Mesenchymal stem cell (in vitro differentiated cells and primary cell): ENCODE measurements at regions not wholly inside any gene's neighbourhood (a gene's known extent, or its start where the extent isn't known, plus 50 kb on each side); places are given as distances from the start of the nearest gene placed in this dataset.

Experiments used
- DNase-seq: peaks from one replicate; pipeline ENCODE4 v3.0.0-alpha.2; 2013
- H2AFZ ChIP-seq: one replicate; pipeline ENCODE4 v1.6.1; 2013; ENCODE audit warnings: low read depth, mild to moderate bottlenecking, control low read depth, inconsistent platforms, low read length, moderate library complexity
- H2AK5ac ChIP-seq: 2 replicates; pipeline ENCODE4 v1.6.1; 2013; ENCODE audit warnings: low read length, moderate library complexity, mild to moderate bottlenecking, inconsistent platforms; ENCODE audit not compliant: severe bottlenecking
- H2BK120ac ChIP-seq: one replicate; pipeline ENCODE4 v1.6.1; 2013; ENCODE audit warnings: low read depth, mild to moderate bottlenecking, inconsistent platforms, low read length, moderate library complexity
- H2BK12ac ChIP-seq, 2 experiments: one replicate each; pipeline ENCODE4 v1.6.1; 2013; ENCODE audit warnings: inconsistent platforms in 2 of 2, low read length in 2 of 2, mild to moderate bottlenecking in 2 of 2, moderate library complexity in 2 of 2, control low read depth in 1 of 2
- H2BK15ac ChIP-seq: one replicate; pipeline ENCODE4 v1.6.1; 2013; ENCODE audit warnings: mild to moderate bottlenecking, low read depth, inconsistent platforms; ENCODE audit not compliant: poor library complexity, severe bottlenecking
- H2BK5ac ChIP-seq: 2 replicates; pipeline ENCODE4 v1.6.1; 2013; ENCODE audit warnings: low read depth, mild to moderate bottlenecking, low read length, control low read depth, inconsistent platforms; ENCODE audit not compliant: poor library complexity, severe bottlenecking
- H3K14ac ChIP-seq, 2 experiments: one replicate each; pipeline ENCODE4 v1.6.1; 2013; ENCODE audit warnings: inconsistent platforms in 2 of 2, low read length in 2 of 2, control low read depth in 1 of 2, mild to moderate bottlenecking in 1 of 2, moderate library complexity in 1 of 2
- H3K18ac ChIP-seq, 2 experiments: one replicate each; pipeline ENCODE4 v1.6.1; 2013; ENCODE audit warnings: inconsistent platforms in 2 of 2, low read length in 2 of 2, control low read depth in 1 of 2, low read depth in 1 of 2, mild to moderate bottlenecking in 1 of 2
- H3K23ac ChIP-seq, 2 experiments: one replicate each; pipeline ENCODE4 v1.6.1; 2013; ENCODE audit warnings: inconsistent platforms in 2 of 2, low read length in 2 of 2, mild to moderate bottlenecking in 2 of 2, moderate library complexity in 2 of 2, control low read depth in 1 of 2
- H3K27ac ChIP-seq: 2 replicates; pipeline ENCODE4 v1.5.1; 2013; ENCODE audit warnings: mild to moderate bottlenecking, moderate library complexity, low read length, control low read depth, inconsistent platforms; ENCODE audit not compliant: poor library complexity, severe bottlenecking
- H3K27me3 ChIP-seq, 2 experiments: 2 replicates each; pipeline versions ENCODE4 v1.6.1 to v1.7.0; 2013; ENCODE audit warnings: low read length in 2 of 2, mild to moderate bottlenecking in 2 of 2, moderate library complexity in 2 of 2, control low read depth in 1 of 2, inconsistent platforms in 1 of 2; ENCODE audit not compliant: control insufficient read depth in 1 of 2, insufficient read depth in 1 of 2
- H3K36me3 ChIP-seq, 2 experiments: 2 replicates each; pipeline versions ENCODE4 v1.6.1 to v1.7.0; 2013; ENCODE audit warnings: low read length in 2 of 2, control low read depth in 1 of 2, inconsistent platforms in 1 of 2, low read depth in 1 of 2, mild to moderate bottlenecking in 1 of 2; ENCODE audit not compliant: insufficient read depth in 2 of 2, control insufficient read depth in 1 of 2
- H3K4ac ChIP-seq, 2 experiments: one replicate each; pipeline ENCODE4 v1.6.1; 2013; ENCODE audit warnings: inconsistent platforms in 2 of 2, low read length in 2 of 2, mild to moderate bottlenecking in 2 of 2, moderate library complexity in 2 of 2, control low read depth in 1 of 2, low read depth in 1 of 2
- H3K4me1 ChIP-seq: 2 replicates; pipeline ENCODE4 v1.6.1; 2013; ENCODE audit warnings: low read depth, low read length, control low read depth; ENCODE audit not compliant: control insufficient read depth, insufficient read depth
- H3K4me2 ChIP-seq: 2 replicates; pipeline ENCODE4 v1.6.1; 2013; ENCODE audit warnings: low read length, mild to moderate bottlenecking, inconsistent platforms; ENCODE audit not compliant: poor library complexity, severe bottlenecking
- H3K4me3 ChIP-seq, 2 experiments: 2 replicates each; pipeline versions ENCODE4 v1.5.1 to v1.7.0; 2013; ENCODE audit warnings: low read length in 2 of 2, mild to moderate bottlenecking in 2 of 2, control low read depth in 1 of 2, low read depth in 1 of 2; ENCODE audit not compliant: insufficient read depth in 1 of 2
- H3K79me1 ChIP-seq: replicated peaks from 2 replicates; pipeline ENCODE4 v1.6.1; 2013; ENCODE audit warnings: mild to moderate bottlenecking, control low read depth, low read length, inconsistent platforms; ENCODE audit not compliant: poor library complexity, severe bottlenecking
- H3K9ac ChIP-seq: 2 replicates; pipeline ENCODE4 v1.7.0; 2013; ENCODE audit warnings: mild to moderate bottlenecking, low read length, moderate library complexity
- H3K9me3 ChIP-seq: 2 replicates; pipeline ENCODE4 v1.7.0; 2013; ENCODE audit warnings: mild to moderate bottlenecking, low read length; ENCODE audit not compliant: control insufficient read depth
- H4K8ac ChIP-seq: one replicate; pipeline ENCODE4 v1.6.1; 2013; ENCODE audit warnings: inconsistent platforms, mild to moderate bottlenecking, low read length, moderate library complexity
- H4K91ac ChIP-seq: one replicate; pipeline ENCODE4 v1.6.1; 2013; ENCODE audit warnings: mild to moderate bottlenecking, low read length, inconsistent platforms
- WGBS: methylation state at CpG from one replicate; pipeline ENCODE4 v1.1.7; 2013; ENCODE audit warnings: mixed read lengths; 5-methylcytosine and 5-hydroxymethylcytosine counted together

DNA sequence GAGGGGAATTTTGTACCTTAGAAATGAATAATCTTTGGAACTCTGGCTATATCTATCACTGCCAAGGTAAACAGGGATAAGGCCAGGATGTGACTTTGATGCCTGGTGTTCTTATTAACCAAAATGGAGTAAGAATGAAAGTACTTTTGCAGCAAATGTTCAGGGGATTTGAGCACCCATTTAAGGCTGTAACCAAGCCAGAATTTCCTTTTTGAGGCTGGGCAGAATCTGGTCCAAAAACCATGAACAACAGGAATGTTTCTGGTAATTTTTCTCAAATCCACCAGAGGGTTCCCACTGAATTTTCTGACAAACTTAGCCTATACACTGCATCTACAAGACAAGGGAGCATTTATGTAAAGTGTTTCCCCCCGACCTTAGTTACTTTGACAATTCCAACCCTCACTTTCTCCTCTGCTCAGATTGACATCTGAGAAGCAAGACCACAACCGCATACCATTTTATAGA, 120.6 kb downstream of the BAMBI start:
- Histone ChIP-seq H3K9ac (no peak overlapping the region), H2BK5ac (no peak overlapping the region), H2BK12ac (no peak overlapping the region), H4K91ac (no peak overlapping the region), H3K4ac (no peak overlapping the region), H3K18ac (no peak overlapping the region), H3K27ac (no peak overlapping the region), H3K23ac (no peak overlapping the region), H4K8ac (no peak overlapping the region), H3K79me1 (no peaks in the 10 kb centered on the region), H3K27me3 (peaks cover 5 to 19% of the 10 kb centered on the region in 2 experiments), H3K9me3 (no peaks in the 10 kb centered on the region), H2AK5ac (no peak overlapping the region), H2BK120ac (no peak overlapping the region), H3K14ac (no peak overlapping the region), H3K4me1 (peaks cover 2% of the 10 kb centered on the region), H2BK15ac (no peak overlapping the region), H3K36me3 (no peaks in the 10 kb centered on the region), H3K4me3 (no peak overlapping the region), H3K4me2 (no peak overlapping the region), H2AFZ (no peak overlapping the region)
- no peak for DNase-seq
- WGBS = 85% methylated on average over 2 of the region's 2 CpGs

DNA sequence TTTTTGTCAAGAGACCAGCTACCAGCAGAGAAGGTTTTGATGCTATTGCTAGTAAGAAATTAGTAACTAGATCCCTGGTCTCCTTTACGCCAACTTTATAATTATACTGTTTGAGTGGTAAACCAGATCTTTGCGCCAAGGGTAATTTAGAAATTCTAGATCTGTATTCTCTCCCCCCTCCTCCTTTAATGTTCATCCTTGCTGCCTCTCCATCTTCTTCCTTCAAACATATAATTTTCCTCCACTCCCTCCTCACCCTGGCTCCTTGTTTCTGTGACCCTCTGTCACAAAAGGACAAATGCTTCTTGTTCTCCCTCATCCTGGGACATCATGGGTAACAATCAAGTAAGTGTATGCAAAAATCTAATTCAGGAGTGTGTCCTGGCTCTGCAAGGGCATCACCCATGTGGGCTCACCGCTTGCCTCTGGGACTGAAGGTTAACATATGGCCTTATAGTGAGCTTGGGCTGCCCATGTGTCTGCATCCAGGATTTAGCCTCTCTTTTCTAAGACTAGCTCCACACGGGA, 121.2 kb downstream of the BAMBI start:
- 94% methylated on average over 3 of the region's 4 CpGs for WGBS
- H3K4me1 ChIP-seq = peaks cover 2% of the 10 kb centered on the region

DNA sequence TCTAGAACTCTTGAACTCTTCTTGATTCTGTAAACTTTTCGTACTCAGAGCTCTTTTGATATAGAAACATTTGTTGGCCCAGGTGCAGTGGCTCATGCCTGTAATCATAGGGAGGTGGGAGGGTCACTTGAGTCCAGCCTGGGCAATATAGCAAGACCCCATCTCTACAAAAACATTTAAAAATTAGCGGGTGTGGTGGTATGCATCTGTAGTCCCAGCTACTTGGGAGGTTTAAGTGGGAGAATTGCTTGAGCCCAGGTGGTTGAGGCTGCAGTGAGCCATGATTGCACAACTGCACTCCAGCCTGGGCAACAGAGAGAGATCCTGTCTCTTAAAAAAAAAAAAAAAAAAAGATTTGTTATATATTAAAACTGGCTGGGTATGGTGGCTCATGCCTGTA, 121.6 kb downstream of the BAMBI start:
- WGBS = no CpG with 5 or more reads among the region's 2 CpGs

More for the DNA sequence above, 121.2 kb downstream of the BAMBI start:
- H2AK5ac ChIP-seq = no peak overlapping the region
- H2BK15ac ChIP-seq = no peak overlapping the region
- no peak overlapping the region for H3K27ac ChIP-seq
- peaks cover 5 to 19% of the 10 kb centered on the region in 2 experiments for H3K27me3 ChIP-seq
- peak overlapping the region in 1 of 2 experiments; percentile 93 for H2BK12ac ChIP-seq
- H4K91ac ChIP-seq = peak overlapping the region; percentile 67
- no peak for DNase-seq
- H2AFZ ChIP-seq = no peak overlapping the region
- peak overlapping the region in 1 of 2 experiments; percentile 39 for H3K18ac ChIP-seq
- H3K4me2 ChIP-seq = no peak overlapping the region
- no peaks in the 10 kb centered on the region for H3K9me3 ChIP-seq
- no peak overlapping the region for H3K14ac ChIP-seq
- H3K79me1 ChIP-seq = no peaks in the 10 kb centered on the region
- no peak overlapping the region for H3K4me3 ChIP-seq
- no peaks in the 10 kb centered on the region for H3K36me3 ChIP-seq
- H4K8ac ChIP-seq = no peak overlapping the region
- H3K4ac ChIP-seq = no peak overlapping the region
- no peak overlapping the region for H2BK5ac ChIP-seq
- H3K23ac ChIP-seq = no peak overlapping the region
- H3K9ac ChIP-seq = no peak overlapping the region
- H2BK120ac ChIP-seq = no peak overlapping the region

DNA sequence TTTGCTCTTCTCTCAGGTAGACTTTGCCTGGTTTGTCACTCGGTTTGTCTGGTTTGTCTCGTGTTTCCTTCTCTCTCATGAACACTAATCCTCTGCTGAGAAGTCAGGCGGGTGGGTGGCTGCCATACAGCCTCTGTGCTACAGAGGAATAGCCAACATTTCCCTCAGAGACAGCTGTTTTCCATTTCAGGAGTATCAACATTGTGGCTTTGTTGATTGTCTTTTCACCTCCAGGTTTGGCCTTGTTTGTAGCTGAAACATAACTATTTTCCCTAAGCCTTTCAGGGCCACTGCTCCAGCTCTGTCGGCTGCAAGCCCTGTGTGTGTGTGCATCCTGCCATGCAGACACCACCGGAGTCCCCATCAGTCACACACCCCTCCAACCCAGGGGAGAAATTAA, 122.8 kb downstream of the BAMBI start:
- H3K36me3 ChIP-seq = no peaks in the 10 kb centered on the region
- H3K9me3 ChIP-seq = no peaks in the 10 kb centered on the region
- H3K4ac ChIP-seq = peak overlapping the region in 1 of 2 experiments; percentile 24
- no peak overlapping the region for H3K14ac ChIP-seq
- DNase-seq = peak; percentile 53
- no peak overlapping the region for H3K27ac ChIP-seq
- H2AK5ac ChIP-seq = no peak overlapping the region
- peaks cover 2% of the 10 kb centered on the region for H3K4me1 ChIP-seq
- no peak overlapping the region for H2BK15ac ChIP-seq
- H3K79me1 ChIP-seq = no peaks in the 10 kb centered on the region
- H3K9ac ChIP-seq = no peak overlapping the region
- H3K18ac ChIP-seq = peak overlapping the region in 1 of 2 experiments; percentile 59
- H4K91ac ChIP-seq = no peak overlapping the region
- H3K4me3 ChIP-seq = no peak overlapping the region
- 39% methylated on average over 4 of the region's 5 CpGs for whole genome bisulfite sequencing
- peak overlapping the region; percentile 58 for H2BK120ac ChIP-seq
- no peak overlapping the region for H2AFZ ChIP-seq
- H3K23ac ChIP-seq = no peak overlapping the region
- no peak overlapping the region for H3K4me2 ChIP-seq
- H2BK12ac ChIP-seq = peak overlapping the region; percentile 39 to 54
- H4K8ac ChIP-seq = peak overlapping the region; percentile 13
- H3K27me3 ChIP-seq = peaks cover 5 to 19% of the 10 kb centered on the region in 2 experiments
- H2BK5ac ChIP-seq = no peak overlapping the region

More for the DNA sequence above, 121.6 kb downstream of the BAMBI start:
- no peak overlapping the region for H3K4me2 ChIP-seq
- no peak overlapping the region for H3K14ac ChIP-seq
- no peak for DNase-seq
- H3K79me1 ChIP-seq = no peaks in the 10 kb centered on the region
- no peak overlapping the region for H2BK5ac ChIP-seq
- no peak overlapping the region for H3K4ac ChIP-seq
- H3K4me3 ChIP-seq = no peak overlapping the region
- H2BK15ac ChIP-seq = no peak overlapping the region
- no peaks in the 10 kb centered on the region for H3K36me3 ChIP-seq
- H3K27me3 ChIP-seq = peaks cover 5 to 19% of the 10 kb centered on the region in 2 experiments
- H3K23ac ChIP-seq = no peak overlapping the region
- peak overlapping the region in 1 of 2 experiments; percentile 39 for H3K18ac ChIP-seq
- no peak overlapping the region for H4K8ac ChIP-seq
- H3K4me1 ChIP-seq = peaks cover 2% of the 10 kb centered on the region
- H4K91ac ChIP-seq = no peak overlapping the region
- no peak overlapping the region for H3K9ac ChIP-seq
- H2AFZ ChIP-seq = no peak overlapping the region
- no peak overlapping the region for H3K27ac ChIP-seq
- H2BK120ac ChIP-seq = no peak overlapping the region
- no peaks in the 10 kb centered on the region for H3K9me3 ChIP-seq
- no peak overlapping the region for H2AK5ac ChIP-seq
- H2BK12ac ChIP-seq = no peak overlapping the region
